VCaP (cell line): ENCODE measurements at regions not wholly inside any gene's neighbourhood (a gene's known extent, or its start where the extent isn't known, plus 50 kb on each side); places are given as distances from the start of the nearest gene placed in this dataset.

Experiments used
- H3K27ac ChIP-seq: fragments of 450-650 bp; 2 replicates; pipeline ENCODE4 v1.5.1; 2017
- CTCF ChIP-seq: fragments of 450-650 bp; conservative IDR thresholded peaks from 2 replicates; pipeline ENCODE4 v1.5.1; 2017; ENCODE audit warnings: mild to moderate bottlenecking, moderate library complexity

- no peak overlapping the region for H3K27ac ChIP-seq
- TF ChIP-seq CTCF: no peak
Measured at GRCh38 chr5:79865579-79865978, 125.5 kb downstream of the MTX3 start.

- TF ChIP-seq CTCF: no peak
- H3K27ac ChIP-seq: no peak overlapping the region
Measured at GRCh38 chr5:79864364-79864763, 126.7 kb downstream of the MTX3 start.

GRCh38 chr5:79859588-79859987 is 131.5 kb downstream of the MTX3 start:
- no peak for TF ChIP-seq CTCF
- no peak overlapping the region for H3K27ac ChIP-seq

GRCh38 chr5:79858410-79858723 is 132.7 kb downstream of the MTX3 start:
- H3K27ac ChIP-seq: no peak overlapping the region
- TF ChIP-seq CTCF: peak; percentile 59

- TF ChIP-seq CTCF: peak; percentile 85
- no peak overlapping the region for H3K27ac ChIP-seq
Measured at GRCh38 chr5:79857714-79858409, 133.2 kb downstream of the MTX3 start.

- no peak for TF ChIP-seq CTCF
- H3K27ac ChIP-seq: no peak overlapping the region
Measured at GRCh38 chr5:79856456-79857055, 134.5 kb downstream of the MTX3 start.

GRCh38 chr5:79853676-79854418 is 137.2 kb downstream of the MTX3 start:
- no peak overlapping the region for H3K27ac ChIP-seq
- TF ChIP-seq CTCF: no peak
